H1 (cell line): ENCODE measurements at regions not wholly inside any gene's neighbourhood (a gene's known extent, or its start where the extent isn't known, plus 50 kb on each side); places are given as distances from the start of the nearest gene placed in this dataset.

Experiments used
- CTCF ChIA-PET: fragments of 300-600 bp; sonication (Branson Sonifier 250); formaldehyde crosslinking; loops from one replicate; lab custom pipeline; 2021; ENCODE audit not compliant: partially characterized antibody; lab: Charles Lee
- POLR2A ChIA-PET: fragments of 300-600 bp; sonication (Branson Sonifier 250); formaldehyde crosslinking; loops from one replicate; lab custom pipeline; 2021; ENCODE audit warnings: inconsistent platforms; ENCODE audit not compliant: partially characterized antibody; lab: Charles Lee
- DNase-seq, 2 experiments: peaks; one replicate each; pipeline versions ENCODE4 v3.0.0 to v3.0.0-alpha.2; 2010 to 2022; ENCODE audit warnings: low spot score in 2 of 2, low read depth in 1 of 2, mixed read lengths in 1 of 2
- FAIRE-seq: peaks from 2 replicates; lab custom pipeline; 2011; peaks lifted over from hg19 to GRCh38; lab: Jason Lieb, UNC
- H2AFZ ChIP-seq: 2 replicates; pipeline ENCODE4 v1.8.1; 2012; ENCODE audit warnings: low read length, inconsistent platforms
- H2AK5ac ChIP-seq: 2 replicates; pipeline ENCODE4 v1.6.1; 2013; ENCODE audit warnings: low read depth, low read length
- H2BK120ac ChIP-seq: replicated peaks from 2 replicates; pipeline ENCODE3; 2013; ENCODE audit warnings: low read depth, low read length, inconsistent platforms
- H2BK12ac ChIP-seq: 2 replicates; pipeline ENCODE4 v1.6.1; 2013; ENCODE audit warnings: low read depth, low read length
- H2BK15ac ChIP-seq: 2 replicates; pipeline ENCODE4 v1.6.1; 2013; ENCODE audit warnings: low read length
- H2BK20ac ChIP-seq: 2 replicates; pipeline ENCODE4 v1.6.1; 2013; ENCODE audit warnings: low read length
- H2BK5ac ChIP-seq: 2 replicates; pipeline ENCODE4 v1.6.1; 2013; ENCODE audit warnings: low read depth, low read length
- H3K14ac ChIP-seq: 2 replicates; pipeline ENCODE4 v1.6.1; 2013; ENCODE audit warnings: inconsistent platforms; ENCODE audit not compliant: insufficient read length
- H3K18ac ChIP-seq: 2 replicates; pipeline ENCODE4 v1.6.1; 2013; ENCODE audit warnings: low read length; ENCODE audit errors: extremely low read depth
- H3K23ac ChIP-seq: 2 replicates; pipeline ENCODE4 v1.6.1; 2013; ENCODE audit warnings: inconsistent platforms; ENCODE audit not compliant: insufficient read length
- H3K23me2 ChIP-seq: 2 replicates; pipeline ENCODE4 v1.6.1; 2013; ENCODE audit warnings: low read depth, low read length
- H3K27ac ChIP-seq: 2 replicates; pipeline ENCODE4 v1.6.1; 2011; ENCODE audit warnings: low read depth, low read length, inconsistent platforms
- H3K27me3 ChIP-seq, 4 experiments: replicated peaks in 1 of 4; 1 replicate in 1 of 4; 2 replicates in 3 of 4; pipeline versions ENCODE4 v1.6.1 to v1.8.1; 2011 to 2013; ENCODE audit warnings: low read length in 3 of 4, mild to moderate bottlenecking in 3 of 4, inconsistent platforms in 2 of 4, mixed read lengths in 2 of 4, moderate library complexity in 1 of 4; ENCODE audit not compliant: control insufficient read depth in 3 of 4, insufficient read depth in 3 of 4; ENCODE audit errors: extremely low read depth in 1 of 4
- H3K36me3 ChIP-seq, 4 experiments: 2 replicates each; pipeline versions ENCODE4 v1.6.1 to v1.8.1; 2011 to 2013; ENCODE audit warnings: mild to moderate bottlenecking in 4 of 4, low read length in 3 of 4, moderate library complexity in 2 of 4, control low read depth in 1 of 4, inconsistent platforms in 1 of 4; ENCODE audit not compliant: insufficient read depth in 4 of 4, control insufficient read depth in 2 of 4
- H3K4ac ChIP-seq: replicated peaks from 2 replicates; pipeline ENCODE3; 2013; ENCODE audit warnings: low read length, low read depth, mixed read lengths, inconsistent platforms; ENCODE audit not compliant: insufficient read length
- H3K4me1 ChIP-seq, 4 experiments: replicated peaks in 1 of 4; 1 replicate in 1 of 4; 2 replicates in 3 of 4; pipeline versions ENCODE4 v1.6.1 to v1.8.1; 2011 to 2013; ENCODE audit warnings: low read length in 3 of 4, inconsistent platforms in 2 of 4, mixed read lengths in 1 of 4; ENCODE audit not compliant: insufficient read depth in 4 of 4, control insufficient read depth in 3 of 4
- H3K4me2 ChIP-seq, 2 experiments: 2 replicates each; pipeline versions ENCODE4 v1.6.1 to v1.8.1; 2011 to 2013; ENCODE audit warnings: low read depth in 2 of 2, low read length in 2 of 2, control low read depth in 1 of 2, inconsistent platforms in 1 of 2, mild to moderate bottlenecking in 1 of 2; ENCODE audit not compliant: insufficient read depth in 1 of 2
- H3K4me3 ChIP-seq, 4 experiments: fragments of 200-600, 300-600 bp in 1 of 4; sonication (generic), shearing (Covaris generic), sonication (Bioruptor Twin) in 1 of 4; 2 replicates each; pipeline versions ENCODE4 v1.5.1 to v1.8.1; 2011 to 2016; ENCODE audit warnings: low read length in 4 of 4, low read depth in 3 of 4, control low read depth in 2 of 4, inconsistent platforms in 2 of 4, mild to moderate bottlenecking in 2 of 4, mixed read lengths in 1 of 4, moderate library complexity in 1 of 4; ENCODE audit not compliant: insufficient read depth in 2 of 4; ENCODE audit errors: extremely low read depth in 1 of 4
- H3K56ac ChIP-seq: replicated peaks from 2 replicates; pipeline ENCODE3; 2013; ENCODE audit warnings: low read depth, mild to moderate bottlenecking, mixed read lengths, low read length, inconsistent platforms; ENCODE audit not compliant: insufficient read length
- H3K79me1 ChIP-seq: 2 replicates; pipeline ENCODE4 v1.6.1; 2013; ENCODE audit warnings: low read depth, low read length, control low read depth
- H3K79me2 ChIP-seq, 2 experiments: 2 replicates each; pipeline versions ENCODE4 v1.6.1 to v1.8.1; 2012 to 2013; ENCODE audit warnings: low read length in 2 of 2, mild to moderate bottlenecking in 2 of 2, inconsistent platforms in 1 of 2; ENCODE audit not compliant: insufficient read depth in 2 of 2, control insufficient read depth in 1 of 2
- H3K9ac ChIP-seq, 4 experiments: replicated peaks in 1 of 4; 1 replicate in 1 of 4; 2 replicates in 3 of 4; pipeline versions ENCODE4 v1.6.1 to v1.8.1; 2011 to 2013; ENCODE audit warnings: low read depth in 3 of 4, low read length in 3 of 4, control low read depth in 2 of 4, mild to moderate bottlenecking in 2 of 4, moderate library complexity in 2 of 4, inconsistent platforms in 1 of 4; ENCODE audit errors: extremely low read depth in 1 of 4
- H3K9me3 ChIP-seq, 2 experiments: 2 replicates each; pipeline versions ENCODE4 v1.6.1 to v1.8.1; 2012 to 2013; ENCODE audit warnings: mild to moderate bottlenecking in 2 of 2, moderate library complexity in 2 of 2, control low read depth in 1 of 2, inconsistent platforms in 1 of 2, low read depth in 1 of 2, low read length in 1 of 2, mixed read lengths in 1 of 2; ENCODE audit not compliant: insufficient read depth in 2 of 2
- H4K20me1 ChIP-seq, 2 experiments: replicated peaks in 1 of 2; 2 replicates each; pipeline versions ENCODE3 to v1.8.1; 2011 to 2013; ENCODE audit warnings: inconsistent platforms in 2 of 2, low read length in 2 of 2, mild to moderate bottlenecking in 1 of 2; ENCODE audit not compliant: insufficient read depth in 2 of 2, control insufficient read depth in 1 of 2
- H4K5ac ChIP-seq: 2 replicates; pipeline ENCODE4 v1.6.1; 2013; ENCODE audit warnings: low read length, low read depth, mixed read lengths, inconsistent platforms; ENCODE audit not compliant: insufficient read length
- H4K8ac ChIP-seq: 2 replicates; pipeline ENCODE4 v1.8.0; 2013; ENCODE audit warnings: mild to moderate bottlenecking, moderate library complexity, low read length, inconsistent platforms; ENCODE audit not compliant: insufficient read depth; ENCODE audit errors: extremely low read depth
- H4K91ac ChIP-seq: replicated peaks from 2 replicates; pipeline ENCODE3; 2013; ENCODE audit warnings: low read length, mixed read lengths, inconsistent platforms; ENCODE audit not compliant: insufficient read length
- ASH2L ChIP-seq: fragments of 200-600, 300-600 bp; sonication (generic); IDR thresholded peaks from one replicate; pipeline ENCODE4 v1.7.1; 2017; ENCODE audit warnings: low read length
- RAD21 ChIP-seq, 2 experiments: IDR thresholded peaks in 1 of 2; conservative IDR thresholded peaks in 1 of 2; 2 replicates each; pipeline ENCODE4 v1.6.1; 2011; ENCODE audit warnings: low read depth in 2 of 2, low read length in 2 of 2, improper control_type of control experiment in 1 of 2, inconsistent platforms in 1 of 2, mild to moderate bottlenecking in 1 of 2, moderate library complexity in 1 of 2
- RXRA ChIP-seq: IDR thresholded peaks from 2 replicates; pipeline ENCODE4 v1.6.1; 2011; ENCODE audit warnings: low read depth, mild to moderate bottlenecking, low read length, moderate library complexity; ENCODE audit not compliant: insufficient read depth
- WGBS, 2 experiments: shearing (Covaris generic) in 1 of 2; methylation state at CpG; one replicate each; pipeline versions ENCODE4 v1.1.6 to v1.1.7; 2013 to 2015; ENCODE audit warnings: low lambda C conversion rate in 2 of 2, mixed read lengths in 2 of 2, inconsistent platforms in 1 of 2, low coverage in 1 of 2, missing lambda C conversion rate in 1 of 2; ENCODE audit not compliant: insufficient replicate concordance in 2 of 2, insufficient coverage in 1 of 2, insufficient read length in 1 of 2; ENCODE audit errors: extremely low coverage in 1 of 2, missing lambda C conversion rate in 1 of 2; 5-methylcytosine and 5-hydroxymethylcytosine counted together

DNA sequence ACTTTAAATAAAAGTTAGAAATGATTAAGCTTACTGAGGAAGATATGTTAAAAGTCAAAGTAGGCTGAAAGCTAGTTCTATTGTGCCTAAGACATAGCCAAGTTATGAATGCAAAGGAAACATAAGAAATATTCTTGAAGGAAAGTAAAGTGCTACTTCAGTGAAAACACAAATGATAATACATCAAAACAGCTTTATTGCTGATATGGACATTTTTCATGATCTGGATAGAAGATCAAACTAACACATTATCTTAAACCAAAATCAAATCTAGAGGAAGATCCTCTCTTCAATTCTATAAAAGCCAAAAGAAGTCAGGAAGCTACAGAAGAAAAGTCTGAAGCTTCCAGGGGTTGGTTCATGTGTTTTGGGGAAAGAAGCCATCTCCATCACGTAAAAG lies 545.9 kb downstream of the COL11A1 start:
- ChIA-PET CTCF (no interaction called here), POLR2A (no interaction called here)
- no peaks in the 10 kb centered on the region for H3K4me1 ChIP-seq
- no peak overlapping the region for H3K4me3 ChIP-seq
- H3K27me3 ChIP-seq, result no peaks in the 10 kb centered on the region
- no peak overlapping the region for H3K4ac ChIP-seq
- no peak overlapping the region for H2BK12ac ChIP-seq
- no peak overlapping the region for H4K8ac ChIP-seq
- no peaks in the 10 kb centered on the region for H3K79me2 ChIP-seq
- no peaks in the 10 kb centered on the region for H4K20me1 ChIP-seq
- H2BK20ac ChIP-seq, result no peak overlapping the region
- no peak overlapping the region for H3K18ac ChIP-seq
- H3K14ac ChIP-seq, result no peak overlapping the region
- H3K9me3 ChIP-seq, result no peaks in the 10 kb centered on the region
- H4K5ac ChIP-seq, result no peak overlapping the region
- no peak overlapping the region for H2BK15ac ChIP-seq
- no peak overlapping the region for H4K91ac ChIP-seq
- no peak overlapping the region for H3K56ac ChIP-seq
- FAIRE-seq, result no peak
- no peak overlapping the region for H3K27ac ChIP-seq
- H3K23me2 ChIP-seq, result no peaks in the 10 kb centered on the region
- 100% methylated on average over 1 of the region's 1 CpG; no CpG with 5 or more reads in 1 of the 2 experiments for WGBS, 2 experiments
- H2BK5ac ChIP-seq, result no peak overlapping the region
- H2AK5ac ChIP-seq, result no peak overlapping the region
- H2BK120ac ChIP-seq, result no peak overlapping the region
- H3K9ac ChIP-seq, result no peak overlapping the region
- no peaks in the 10 kb centered on the region for H3K36me3 ChIP-seq
- DNase-seq, result no peak
- H3K79me1 ChIP-seq, result no peaks in the 10 kb centered on the region
- H2AFZ ChIP-seq, result no peak overlapping the region
- H3K4me2 ChIP-seq, result no peak overlapping the region
- H3K23ac ChIP-seq, result no peak overlapping the region
- TF ChIP-seq RAD21 (IDR thresholded peaks at IDR 0.05 in 1 of 2, conservative IDR thresholded peaks at IDR 0.05 in 1 of 2; ENCODE audit: low read depth in 2 of 2, low read length in 2 of 2), result no peak
- TF ChIP-seq RXRA, result no peak
- TF ChIP-seq ASH2L, result no peak
